HEK293T (cell line): ENCODE measurements at regions not wholly inside any gene's neighbourhood (a gene's known extent, or its start where the extent isn't known, plus 50 kb on each side); places are given as distances from the start of the nearest gene placed in this dataset.

Source experiments
- CTCF ChIA-PET: fragments of 350-600 bp; formaldehyde crosslinking; extraction: SDS; loops from one replicate; lab custom pipeline; 2021; ENCODE audit warnings: antibody characterized with exemption, inconsistent platforms; lab: Yijun Ruan, JAX
- POLR2A ChIA-PET: fragments of 350-600 bp; formaldehyde crosslinking; extraction: SDS; loops from one replicate; lab custom pipeline; 2020; ENCODE audit warnings: antibody characterized with exemption, inconsistent platforms; lab: Yijun Ruan, JAX
- DNase-seq: peaks from one replicate; pipeline ENCODE4 v3.0.0; 2012; ENCODE audit warnings: mixed read lengths; ENCODE audit errors: extremely low spot score
- ARNT ChIP-seq: fragments of 450-650 bp; IDR thresholded peaks from 2 replicates; pipeline ENCODE4 v1.6.1; 2017; ENCODE audit warnings: mild to moderate bottlenecking
- BHLHE40 ChIP-seq: fragments of 450-650 bp; IDR thresholded peaks from 2 replicates; pipeline ENCODE4 v1.6.1; 2016; ENCODE audit warnings: mild to moderate bottlenecking, moderate library complexity, borderline replicate concordance
- CTBP1 ChIP-seq: fragments of 450-650 bp; IDR thresholded peaks from 2 replicates; pipeline ENCODE4 v1.6.1; 2016; ENCODE audit warnings: borderline replicate concordance
- ELF4 ChIP-seq: fragments of 450-650 bp; IDR thresholded peaks from 2 replicates; pipeline ENCODE4 v1.6.1; 2017; ENCODE audit warnings: antibody characterized with exemption
- FOXA1 ChIP-seq: fragments of 450-650 bp; IDR thresholded peaks from 2 replicates; pipeline ENCODE4 v1.6.1; 2016; ENCODE audit warnings: mild to moderate bottlenecking
- FOXK2 ChIP-seq: fragments of 450-650 bp; IDR thresholded peaks from 2 replicates; pipeline ENCODE4 v1.6.1; 2016; ENCODE audit warnings: mild to moderate bottlenecking
- FOXM1 ChIP-seq: fragments of 450-650 bp; IDR thresholded peaks from 2 replicates; pipeline ENCODE4 v1.6.1; 2017; ENCODE audit warnings: mild to moderate bottlenecking, borderline replicate concordance
- HDGF ChIP-seq: fragments of 450-650 bp; IDR thresholded peaks from 2 replicates; pipeline ENCODE4 v1.6.1; 2017; ENCODE audit warnings: antibody characterized with exemption, borderline replicate concordance
- L3MBTL2 ChIP-seq: fragments of 450-650 bp; conservative IDR thresholded peaks from 2 replicates; pipeline ENCODE4 v1.6.1; 2016; ENCODE audit warnings: mild to moderate bottlenecking
- LEF1 ChIP-seq: fragments of 450-650 bp; IDR thresholded peaks from 2 replicates; pipeline ENCODE4 v1.6.1; 2017; ENCODE audit warnings: mild to moderate bottlenecking, borderline replicate concordance
- NFRKB ChIP-seq: fragments of 450-650 bp; IDR thresholded peaks from 2 replicates; pipeline ENCODE4 v1.6.1; 2016; ENCODE audit warnings: mild to moderate bottlenecking, moderate library complexity
- PKNOX1 ChIP-seq: fragments of 450-650 bp; IDR thresholded peaks from 2 replicates; pipeline ENCODE4 v1.6.1; 2016
- SP1 ChIP-seq: fragments of 450-650 bp; IDR thresholded peaks from 2 replicates; pipeline ENCODE4 v1.6.1; 2017
- SUZ12 ChIP-seq: fragments of 450-650 bp; IDR thresholded peaks from 2 replicates; pipeline ENCODE4 v1.6.1; 2016; ENCODE audit warnings: mild to moderate bottlenecking
- TARDBP ChIP-seq: fragments of 450-650 bp; IDR thresholded peaks from 2 replicates; pipeline ENCODE4 v1.6.1; 2016
- ZNF384 ChIP-seq: fragments of 450-650 bp; IDR thresholded peaks from 2 replicates; pipeline ENCODE4 v1.6.1; 2016

GRCh38 chr14:101134161-101134631 is 230.7 kb upstream of the RTL1 start:
- ChIA-PET POLR2A (no interaction called here), CTCF (no interaction called here)
- no peak for DNase-seq
- TF ChIP-seq BHLHE40: no peak
- TF ChIP-seq NFRKB: no peak
- no peak for TF ChIP-seq HDGF
- TF ChIP-seq CTBP1: no peak
- no peak for TF ChIP-seq ELF4
- TF ChIP-seq ZNF384: no peak
- TF ChIP-seq FOXM1: no peak
- TF ChIP-seq FOXK2: no peak
- no peak for TF ChIP-seq TARDBP
- TF ChIP-seq LEF1: no peak
- no peak for TF ChIP-seq ARNT
- no peak for TF ChIP-seq L3MBTL2
- no peak for TF ChIP-seq SUZ12
- TF ChIP-seq FOXA1: no peak
- no peak for TF ChIP-seq PKNOX1
- TF ChIP-seq SP1: no peak

- DNase-seq: no peak
- TF ChIP-seq ZNF384: no peak
- TF ChIP-seq HDGF: no peak
- no peak for TF ChIP-seq FOXA1
- TF ChIP-seq ARNT: no peak
- no peak for TF ChIP-seq BHLHE40
- no peak for TF ChIP-seq CTBP1
- TF ChIP-seq SUZ12: no peak
- TF ChIP-seq L3MBTL2: no peak
- no peak for TF ChIP-seq FOXM1
- no peak for TF ChIP-seq LEF1
- no peak for TF ChIP-seq SP1
- POLR2A ChIA-PET: no interaction called here
- CTCF ChIA-PET: no interaction called here
Observed at GRCh38 chr14:101134851-101135433, 231.4 kb upstream of the RTL1 start.

GRCh38 chr14:101135796-101136742 is 232.5 kb upstream of the RTL1 start:
- ChIA-PET CTCF (no interaction called here), POLR2A (no interaction called here)
- no peak for TF ChIP-seq FOXM1
- no peak for TF ChIP-seq PKNOX1
- TF ChIP-seq HDGF: no peak
- DNase-seq: peak; percentile 2

GRCh38 chr14:101137234-101137633 is 233.7 kb upstream of the RTL1 start:
- DNase-seq: no peak
- TF ChIP-seq SUZ12 (no peak), ARNT (no peak), ELF4 (no peak), SP1 (no peak), FOXK2 (no peak), L3MBTL2 (no peak), BHLHE40 (no peak), HDGF (no peak), FOXM1 (no peak), NFRKB (no peak), CTBP1 (no peak), LEF1 (no peak), ZNF384 (no peak)
- ChIA-PET CTCF (no interaction called here), POLR2A (no interaction called here)

GRCh38 chr14:101147848-101148247 is 244.3 kb upstream of the RTL1 start:
- TF ChIP-seq SUZ12: no peak
- no peak for TF ChIP-seq PKNOX1
- no peak for TF ChIP-seq L3MBTL2
- TF ChIP-seq ELF4: no peak
- TF ChIP-seq HDGF: no peak
- no peak for TF ChIP-seq TARDBP
- TF ChIP-seq FOXA1: no peak
- no peak for TF ChIP-seq CTBP1
- no peak for DNase-seq
- CTCF ChIA-PET: no interaction called here
- POLR2A ChIA-PET: no interaction called here

- CTCF ChIA-PET: no interaction called here
- no peak for DNase-seq
- TF ChIP-seq ZNF384: no peak
- no peak for TF ChIP-seq HDGF
- TF ChIP-seq PKNOX1: no peak
- no peak for TF ChIP-seq NFRKB
- TF ChIP-seq ARNT: no peak
- TF ChIP-seq BHLHE40: no peak
- TF ChIP-seq FOXM1: no peak
- no peak for TF ChIP-seq FOXA1
- TF ChIP-seq FOXK2: no peak
- no peak for TF ChIP-seq CTBP1
- TF ChIP-seq SP1: no peak
- POLR2A ChIA-PET: no interaction called here
Observed at GRCh38 chr14:101150039-101150610, 246.6 kb upstream of the RTL1 start.
